ENCODE measurements at regions not wholly inside any gene's neighbourhood (a gene's known extent, or its start where the extent isn't known, plus 50 kb on each side); places are given as distances from the start of the nearest gene placed in this dataset.
A peak's percentile ranks its signal among the peaks of the same experiment; 100 is the strongest.

GRCh38 chr2:133773854-133774653 lies 205.8 kb upstream of the NCKAP5 start:
- Histone ChIP-seq H3K36me3 (no peaks in the 10 kb centered on the region), H3K27ac (peak overlapping the region; percentile 76 to 82 (median 80)), H3K4me1 (peaks cover 8 to 25% (median 10%) of the 10 kb centered on the region in 3 donors), H3K9me3 (no peaks in the 10 kb centered on the region), H3K4me3 (no peak overlapping the region), H3K27me3 (no peaks in the 10 kb centered on the region)
- WGBS, 2 donors (ENCODE audit: low coverage in 1 of 2), result 6 to 33% methylated on average over 2 of the region's 2 CpGs
- peak; percentile 30 for ATAC-seq
- TF ChIP-seq POLR2AphosphoS5 (IDR thresholded peaks at IDR 0.05), result peak; percentile 54
- no peak for TF ChIP-seq EP300 (IDR thresholded peaks at IDR 0.05)

GRCh38 chr2:133774654-133775015 lies 206.4 kb upstream of the NCKAP5 start:
- H3K27me3 ChIP-seq, result no peaks in the 10 kb centered on the region
- peak; percentile 78 for ATAC-seq
- H3K4me1 ChIP-seq, result peaks cover 8 to 25% (median 8%) of the 10 kb centered on the region in 3 donors
- WGBS, 2 donors (ENCODE audit: low coverage in 1 of 2), result 38 to 42% methylated on average over 1 to 5 of the region's 5 CpGs
- H3K36me3 ChIP-seq, result no peaks in the 10 kb centered on the region
- TF ChIP-seq EP300 (IDR thresholded peaks at IDR 0.05) (no peak), POLR2A (IDR thresholded peaks at IDR 0.05) (no peak), POLR2AphosphoS5 (IDR thresholded peaks at IDR 0.05) (peak; percentile 63)
- peak overlapping the region; percentile 76 to 82 (median 80) for H3K27ac ChIP-seq
- H3K4me3 ChIP-seq, result no peak overlapping the region
- H3K9me3 ChIP-seq, result no peaks in the 10 kb centered on the region

- WGBS, 2 donors (ENCODE audit: low coverage in 1 of 2), result 94% methylated on average over 2 to 6 of the region's 8 CpGs
- H3K4me3 ChIP-seq, result no peak overlapping the region
- H3K27me3 ChIP-seq, result no peaks in the 10 kb centered on the region
- peaks cover 8 to 25% (median 8%) of the 10 kb centered on the region in 3 donors for H3K4me1 ChIP-seq
- H3K36me3 ChIP-seq, result no peaks in the 10 kb centered on the region
- H3K27ac ChIP-seq, result no peak overlapping the region
- ATAC-seq, result no peak
- H3K9me3 ChIP-seq, result no peaks in the 10 kb centered on the region
- TF ChIP-seq EP300 (IDR thresholded peaks at IDR 0.05), result no peak
- TF ChIP-seq CTCF (IDR thresholded peaks at IDR 0.05), result no peak
- no peak for TF ChIP-seq POLR2A (IDR thresholded peaks at IDR 0.05)
- TF ChIP-seq POLR2AphosphoS5 (IDR thresholded peaks at IDR 0.05), result no peak
Measured at GRCh38 chr2:133776936-133777573, 208.8 kb upstream of the NCKAP5 start.

- Histone ChIP-seq H3K36me3 (no peaks in the 10 kb centered on the region), H3K9me3 (no peaks in the 10 kb centered on the region), H3K4me3 (no peak overlapping the region), H3K27ac (no peak overlapping the region), H3K27me3 (no peaks in the 10 kb centered on the region), H3K4me1 (peaks cover 8 to 25% (median 8%) of the 10 kb centered on the region in 3 donors)
- WGBS, 2 donors (ENCODE audit: low coverage in 1 of 2), result 60 to 71% methylated on average over 2 to 6 of the region's 7 CpGs
- no peak for ATAC-seq
- TF ChIP-seq CTCF (IDR thresholded peaks at IDR 0.05), result no peak
- TF ChIP-seq POLR2A (IDR thresholded peaks at IDR 0.05), result no peak
- TF ChIP-seq POLR2AphosphoS5 (IDR thresholded peaks at IDR 0.05), result no peak
- no peak for TF ChIP-seq EP300 (IDR thresholded peaks at IDR 0.05)
Measured at GRCh38 chr2:133777574-133777960, 209.3 kb upstream of the NCKAP5 start.

GRCh38 chr2:133780099-133780996 lies 212.1 kb upstream of the NCKAP5 start:
- Histone ChIP-seq H3K27ac (no peak overlapping the region), H3K9me3 (peaks cover 0 to 5% (median 0%) of the 10 kb centered on the region in 3 donors), H3K4me3 (no peak overlapping the region), H3K4me1 (peaks cover 0 to 2% (median 0%) of the 10 kb centered on the region in 3 donors), H3K27me3 (no peaks in the 10 kb centered on the region), H3K36me3 (no peaks in the 10 kb centered on the region)
- 48 to 50% methylated on average over 12 of the region's 12 CpGs for WGBS, 2 donors (ENCODE audit: low coverage in 1 of 2)
- no peak for TF ChIP-seq EP300 (IDR thresholded peaks at IDR 0.05)
- TF ChIP-seq POLR2A (IDR thresholded peaks at IDR 0.05), result no peak
- TF ChIP-seq CTCF (IDR thresholded peaks at IDR 0.05), result peak; percentile 73 to 87 (median 75)
- ATAC-seq, result no peak

Data from gastroesophageal sphincter (tissue), 4 donors.